GM18505 (cell line): ENCODE measurements at regions not wholly inside any gene's neighbourhood (a gene's known extent, or its start where the extent isn't known, plus 50 kb on each side); places are given as distances from the start of the nearest gene placed in this dataset.

Experiments
- ATAC-seq: cut with Tn5 transposase; IDR thresholded peaks from one replicate; pipeline ENCODE4 v1.9.1; 2021; ENCODE audit not compliant: unreplicated experiment
- POLR2A ChIP-seq: IDR thresholded peaks from 4 replicates; pipeline ENCODE4 v1.6.1; 2011; ENCODE audit warnings: borderline replicate concordance; ENCODE audit not compliant: insufficient read depth, insufficient read length; ENCODE audit errors: extremely low read depth

GRCh38 chr9:18353473-18353872, 120.5 kb upstream of the ADAMTSL1 start:
- no peak for TF ChIP-seq POLR2A
- no peak for ATAC-seq

GRCh38 chr9:18357321-18357720, 116.6 kb upstream of the ADAMTSL1 start:
- TF ChIP-seq POLR2A = no peak
- no peak for ATAC-seq

- no peak for ATAC-seq
- no peak for TF ChIP-seq POLR2A
Measured at GRCh38 chr9:18358325-18358724, 115.6 kb upstream of the ADAMTSL1 start.

GRCh38 chr9:18359335-18359734, 114.6 kb upstream of the ADAMTSL1 start:
- no peak for TF ChIP-seq POLR2A
- no peak for ATAC-seq

GRCh38 chr9:18360005-18360404, 113.9 kb upstream of the ADAMTSL1 start:
- no peak for TF ChIP-seq POLR2A
- ATAC-seq = no peak

- TF ChIP-seq POLR2A = no peak
- no peak for ATAC-seq
Measured at GRCh38 chr9:18361646-18362045, 112.3 kb upstream of the ADAMTSL1 start.

GRCh38 chr9:18362166-18362565, 111.8 kb upstream of the ADAMTSL1 start:
- no peak for ATAC-seq
- TF ChIP-seq POLR2A = no peak

GRCh38 chr9:18362901-18363685, 110.9 kb upstream of the ADAMTSL1 start:
- no peak for TF ChIP-seq POLR2A
- peak; percentile 53 for ATAC-seq

- ATAC-seq = no peak
Measured at GRCh38 chr9:18365651-18366050, 108.3 kb upstream of the ADAMTSL1 start.

GRCh38 chr9:18366184-18366583, 107.8 kb upstream of the ADAMTSL1 start:
- ATAC-seq = peak; percentile 85
- no peak for TF ChIP-seq POLR2A

More at GRCh38 chr9:18365651-18366050, 108.3 kb upstream of the ADAMTSL1 start:
- no peak for TF ChIP-seq POLR2A

- TF ChIP-seq POLR2A = no peak
- no peak for ATAC-seq
Measured at GRCh38 chr9:18368206-18368605, 105.7 kb upstream of the ADAMTSL1 start.

GRCh38 chr9:18371141-18371540, 102.8 kb upstream of the ADAMTSL1 start:
- ATAC-seq = no peak
- no peak for TF ChIP-seq POLR2A

- ATAC-seq = no peak
- no peak for TF ChIP-seq POLR2A
Measured at GRCh38 chr9:18371621-18372020, 102.3 kb upstream of the ADAMTSL1 start.

GRCh38 chr9:18379073-18379811, 94.7 kb upstream of the ADAMTSL1 start:
- TF ChIP-seq POLR2A = no peak
- ATAC-seq = no peak
